HEK293T (cell line): ENCODE measurements at regions not wholly inside any gene's neighbourhood (a gene's known extent, or its start where the extent isn't known, plus 50 kb on each side); places are given as distances from the start of the nearest gene placed in this dataset.

Source experiments
- BHLHE40 ChIP-seq: fragments of 450-650 bp; IDR thresholded peaks from 2 replicates; pipeline ENCODE4 v1.6.1; 2016; ENCODE audit warnings: mild to moderate bottlenecking, moderate library complexity, borderline replicate concordance
- CTBP1 ChIP-seq: fragments of 450-650 bp; IDR thresholded peaks from 2 replicates; pipeline ENCODE4 v1.6.1; 2016; ENCODE audit warnings: borderline replicate concordance
- ELF4 ChIP-seq: fragments of 450-650 bp; IDR thresholded peaks from 2 replicates; pipeline ENCODE4 v1.6.1; 2017; ENCODE audit warnings: antibody characterized with exemption
- FOXA1 ChIP-seq: fragments of 450-650 bp; IDR thresholded peaks from 2 replicates; pipeline ENCODE4 v1.6.1; 2016; ENCODE audit warnings: mild to moderate bottlenecking
- FOXK2 ChIP-seq: fragments of 450-650 bp; IDR thresholded peaks from 2 replicates; pipeline ENCODE4 v1.6.1; 2016; ENCODE audit warnings: mild to moderate bottlenecking
- FOXM1 ChIP-seq: fragments of 450-650 bp; IDR thresholded peaks from 2 replicates; pipeline ENCODE4 v1.6.1; 2017; ENCODE audit warnings: mild to moderate bottlenecking, borderline replicate concordance
- LEF1 ChIP-seq: fragments of 450-650 bp; IDR thresholded peaks from 2 replicates; pipeline ENCODE4 v1.6.1; 2017; ENCODE audit warnings: mild to moderate bottlenecking, borderline replicate concordance
- NFRKB ChIP-seq: fragments of 450-650 bp; IDR thresholded peaks from 2 replicates; pipeline ENCODE4 v1.6.1; 2016; ENCODE audit warnings: mild to moderate bottlenecking, moderate library complexity
- PKNOX1 ChIP-seq: fragments of 450-650 bp; IDR thresholded peaks from 2 replicates; pipeline ENCODE4 v1.6.1; 2016
- SUZ12 ChIP-seq: fragments of 450-650 bp; IDR thresholded peaks from 2 replicates; pipeline ENCODE4 v1.6.1; 2016; ENCODE audit warnings: mild to moderate bottlenecking
- TARDBP ChIP-seq: fragments of 450-650 bp; IDR thresholded peaks from 2 replicates; pipeline ENCODE4 v1.6.1; 2016
- ZNF384 ChIP-seq: fragments of 450-650 bp; IDR thresholded peaks from 2 replicates; pipeline ENCODE4 v1.6.1; 2016

GRCh38 chr2:156778916-156779315, 342.7 kb downstream of the GPD2 start:
- TF ChIP-seq NFRKB (no peak), TARDBP (no peak), FOXK2 (no peak), FOXA1 (no peak), BHLHE40 (no peak), ELF4 (no peak), PKNOX1 (no peak), LEF1 (no peak), SUZ12 (no peak), CTBP1 (no peak), ZNF384 (no peak), FOXM1 (no peak)
